ENCODE measurements at regions not wholly inside any gene's neighbourhood (a gene's known extent, or its start where the extent isn't known, plus 50 kb on each side); places are given as distances from the start of the nearest gene placed in this dataset.

DNA sequence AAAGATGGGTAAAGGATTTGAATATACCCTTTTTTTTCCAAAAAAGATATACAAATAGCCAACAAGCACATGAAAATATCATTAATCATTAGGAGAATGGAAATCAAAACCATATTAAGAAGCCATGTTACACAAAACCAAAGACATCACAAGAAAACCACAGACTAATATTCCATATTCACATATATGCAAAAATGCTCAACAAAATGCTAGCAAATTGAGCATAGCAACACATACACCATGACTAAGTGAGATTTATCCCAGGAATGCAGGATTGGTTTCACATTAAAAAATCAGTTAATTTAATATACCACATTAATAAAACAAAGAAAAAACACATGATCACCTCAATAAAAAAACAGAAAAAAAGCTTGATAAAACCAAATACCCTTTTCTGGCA, 84.7 kb upstream of the LMNTD1 start:
- no peak for DNase-seq (ENCODE audit: low spot score)
- H3K27me3 ChIP-seq = no peaks in the 10 kb centered on the region
- no peak overlapping the region for H3K9ac ChIP-seq
- no peak overlapping the region for H2AFZ ChIP-seq (replicated peaks)
- TF ChIP-seq EZH2 (IDR thresholded peaks at IDR 0.05) = no peak
- no peak for TF ChIP-seq CTCF (IDR thresholded peaks at IDR 0.05)
- no peak for TF ChIP-seq EZH2phosphoT487 (IDR thresholded peaks at IDR 0.05)
- H3K4me3 ChIP-seq = no peak overlapping the region
- no peaks in the 10 kb centered on the region for H4K20me1 ChIP-seq (ENCODE audit: low read depth)
- H3K9me3 ChIP-seq (ENCODE audit: low read depth) = no peaks in the 10 kb centered on the region
- H3K9me3 Mint-ChIP-seq = peaks cover 11% of the 10 kb centered on the region
- no peaks in the 10 kb centered on the region for H3K27me3 Mint-ChIP-seq (ENCODE audit: insufficient read depth, low read depth)
- no peaks in the 10 kb centered on the region for H3K36me3 ChIP-seq
- H3K27ac Mint-ChIP-seq = no peak overlapping the region
- no peak overlapping the region for H3K4me3 Mint-ChIP-seq
- H3F3A ChIP-seq (ENCODE audit: low read depth) = no peaks in the 10 kb centered on the region
- no peaks in the 10 kb centered on the region for H3K79me2 ChIP-seq (ENCODE audit: low read depth)
- no peak overlapping the region for H3K4me2 ChIP-seq
- H3K4me1 Mint-ChIP-seq = no peaks in the 10 kb centered on the region
- H3K27ac ChIP-seq = no peak overlapping the region
- no peaks in the 10 kb centered on the region for H3K36me3 Mint-ChIP-seq
- H3K4me1 ChIP-seq = no peaks in the 10 kb centered on the region

DNA sequence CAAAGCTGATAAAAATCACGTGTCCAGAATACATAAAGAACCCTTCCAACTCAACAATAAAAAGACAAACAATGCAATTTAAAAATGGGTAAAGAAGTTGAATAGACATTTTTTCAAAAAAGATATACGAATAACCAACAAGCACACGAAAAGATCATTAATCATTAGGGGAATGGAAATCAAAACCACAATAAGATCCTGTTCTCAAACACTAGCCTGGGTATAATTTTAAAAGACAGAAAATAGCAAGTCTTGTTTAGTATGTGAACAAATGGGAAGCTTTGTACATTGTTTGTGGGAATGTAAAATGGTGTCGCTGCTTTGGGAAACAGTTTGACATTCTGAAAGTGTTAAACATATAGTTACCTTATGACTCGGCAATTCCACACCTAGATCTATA, 86.3 kb upstream of the LMNTD1 start:
- no peaks in the 10 kb centered on the region for H3K27me3 Mint-ChIP-seq (ENCODE audit: insufficient read depth, low read depth)
- no peak overlapping the region for H2AFZ ChIP-seq (replicated peaks)
- no peaks in the 10 kb centered on the region for H3K4me1 ChIP-seq
- no peak overlapping the region for H3K4me2 ChIP-seq
- H3K9me3 Mint-ChIP-seq = peaks cover 9% of the 10 kb centered on the region
- H3K4me1 Mint-ChIP-seq = peaks cover 7% of the 10 kb centered on the region
- H3K36me3 Mint-ChIP-seq = no peaks in the 10 kb centered on the region
- TF ChIP-seq CTCF (IDR thresholded peaks at IDR 0.05) = no peak
- no peak for TF ChIP-seq EZH2phosphoT487 (IDR thresholded peaks at IDR 0.05)
- no peak for TF ChIP-seq EZH2 (IDR thresholded peaks at IDR 0.05)
- no peaks in the 10 kb centered on the region for H3K9me3 ChIP-seq (ENCODE audit: low read depth)
- no peak overlapping the region for H3K27ac ChIP-seq
- no peak overlapping the region for H3K9ac ChIP-seq
- no peaks in the 10 kb centered on the region for H3K36me3 ChIP-seq
- H3K4me3 Mint-ChIP-seq = no peak overlapping the region
- no peaks in the 10 kb centered on the region for H3K79me2 ChIP-seq (ENCODE audit: low read depth)
- no peaks in the 10 kb centered on the region for H4K20me1 ChIP-seq (ENCODE audit: low read depth)
- no peak for DNase-seq (ENCODE audit: low spot score)
- H3K27me3 ChIP-seq = no peaks in the 10 kb centered on the region
- H3K4me3 ChIP-seq = no peak overlapping the region
- no peaks in the 10 kb centered on the region for H3F3A ChIP-seq (ENCODE audit: low read depth)
- no peak overlapping the region for H3K27ac Mint-ChIP-seq

GRCh38 chr12:25644979-25645378, 91.9 kb upstream of the LMNTD1 start:
- no peak for TF ChIP-seq EZH2phosphoT487 (IDR thresholded peaks at IDR 0.05)
- no peak for TF ChIP-seq CTCF (IDR thresholded peaks at IDR 0.05)
- TF ChIP-seq EZH2 (IDR thresholded peaks at IDR 0.05) = no peak
- H3K27me3 Mint-ChIP-seq (ENCODE audit: insufficient read depth, low read depth) = peaks cover 2% of the 10 kb centered on the region
- Histone ChIP-seq H3K36me3 (no peaks in the 10 kb centered on the region), H3K4me3 (no peak overlapping the region), H3K27ac (no peak overlapping the region), H3K79me2 (ENCODE audit: low read depth) (no peaks in the 10 kb centered on the region), H2AFZ (replicated peaks) (no peak overlapping the region), H3F3A (ENCODE audit: low read depth) (no peaks in the 10 kb centered on the region), H3K4me2 (no peak overlapping the region), H4K20me1 (ENCODE audit: low read depth) (no peaks in the 10 kb centered on the region), H3K9ac (no peak overlapping the region), H3K4me1 (peaks cover 8% of the 10 kb centered on the region), H3K27me3 (no peaks in the 10 kb centered on the region), H3K9me3 (ENCODE audit: low read depth) (no peaks in the 10 kb centered on the region)
- no peaks in the 10 kb centered on the region for H3K9me3 Mint-ChIP-seq
- no peaks in the 10 kb centered on the region for H3K36me3 Mint-ChIP-seq
- H3K4me1 Mint-ChIP-seq = peaks cover 20% of the 10 kb centered on the region
- no peak overlapping the region for H3K4me3 Mint-ChIP-seq
- no peak for DNase-seq (ENCODE audit: low spot score)
- no peak overlapping the region for H3K27ac Mint-ChIP-seq

DNA sequence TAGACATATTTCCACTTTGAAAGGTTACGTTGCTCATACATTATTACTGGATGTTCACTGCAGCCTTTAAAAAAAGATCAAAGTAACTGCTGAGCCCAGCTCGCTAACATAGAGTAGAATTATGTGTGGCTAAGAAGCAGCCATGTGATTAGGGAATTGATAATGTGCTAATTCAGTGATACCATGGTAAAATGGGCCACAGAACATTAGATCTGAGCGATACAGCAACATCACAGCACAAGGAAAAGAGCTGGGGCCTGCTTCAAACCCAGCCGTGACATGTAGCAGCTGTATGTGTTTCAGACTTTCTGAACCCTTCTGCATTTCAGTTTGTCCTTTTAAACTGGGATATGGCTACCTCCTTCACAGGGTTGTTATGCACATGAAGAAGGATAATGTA, 92.3 kb upstream of the LMNTD1 start:
- TF ChIP-seq EZH2 (IDR thresholded peaks at IDR 0.05) (no peak), EZH2phosphoT487 (IDR thresholded peaks at IDR 0.05) (no peak), CTCF (IDR thresholded peaks at IDR 0.05) (no peak)
- no peak for DNase-seq (ENCODE audit: low spot score)
- Histone ChIP-seq H2AFZ (replicated peaks) (peak overlapping the region; percentile 20), H3K4me3 (no peak overlapping the region), H3K4me1 (peaks cover 8% of the 10 kb centered on the region), H3K36me3 (no peaks in the 10 kb centered on the region), H3K79me2 (ENCODE audit: low read depth) (no peaks in the 10 kb centered on the region), H3F3A (ENCODE audit: low read depth) (no peaks in the 10 kb centered on the region), H4K20me1 (ENCODE audit: low read depth) (no peaks in the 10 kb centered on the region), H3K9me3 (ENCODE audit: low read depth) (no peaks in the 10 kb centered on the region), H3K4me2 (no peak overlapping the region), H3K27ac (no peak overlapping the region), H3K9ac (no peak overlapping the region), H3K27me3 (no peaks in the 10 kb centered on the region)
- Mint-ChIP-seq H3K27me3 (ENCODE audit: insufficient read depth, low read depth) (peaks cover 2% of the 10 kb centered on the region), H3K36me3 (no peaks in the 10 kb centered on the region), H3K9me3 (no peaks in the 10 kb centered on the region), H3K27ac (no peak overlapping the region), H3K4me1 (peaks cover 20% of the 10 kb centered on the region), H3K4me3 (no peak overlapping the region)

Data from neural progenitor cell (in vitro differentiated cells).